ENCODE measurements at regions not wholly inside any gene's neighbourhood (a gene's known extent, or its start where the extent isn't known, plus 50 kb on each side); places are given as distances from the start of the nearest gene placed in this dataset.

- no peak for DNase-seq
- TF ChIP-seq POLR2A (IDR thresholded peaks at IDR 0.05; ENCODE audit: low read length) (no peak), GATA1 (IDR thresholded peaks at IDR 0.05; ENCODE audit: low read depth, low read length) (no peak)
Observed at GRCh38 chr6:54695815-54696214, 150.8 kb upstream of the FAM83B start.

- no peak for TF ChIP-seq GATA1 (IDR thresholded peaks at IDR 0.05; ENCODE audit: low read depth, low read length)
- no peak for TF ChIP-seq POLR2A (IDR thresholded peaks at IDR 0.05; ENCODE audit: low read length)
- DNase-seq: no peak
Observed at GRCh38 chr6:54697424-54697823, 149.1 kb upstream of the FAM83B start.

GRCh38 chr6:54698974-54699373 is 147.6 kb upstream of the FAM83B start:
- TF ChIP-seq GATA1 (IDR thresholded peaks at IDR 0.05; ENCODE audit: low read depth, low read length): no peak
- TF ChIP-seq POLR2A (IDR thresholded peaks at IDR 0.05; ENCODE audit: low read length): no peak
- no peak for DNase-seq

GRCh38 chr6:54700158-54700557 is 146.4 kb upstream of the FAM83B start:
- TF ChIP-seq GATA1 (IDR thresholded peaks at IDR 0.05; ENCODE audit: low read depth, low read length) (no peak), POLR2A (IDR thresholded peaks at IDR 0.05; ENCODE audit: low read length) (no peak)
- no peak for DNase-seq

- DNase-seq: no peak
- TF ChIP-seq GATA1 (IDR thresholded peaks at IDR 0.05; ENCODE audit: low read depth, low read length) (no peak), POLR2A (IDR thresholded peaks at IDR 0.05; ENCODE audit: low read length) (no peak)
Observed at GRCh38 chr6:54702772-54703171, 143.8 kb upstream of the FAM83B start.

DNA sequence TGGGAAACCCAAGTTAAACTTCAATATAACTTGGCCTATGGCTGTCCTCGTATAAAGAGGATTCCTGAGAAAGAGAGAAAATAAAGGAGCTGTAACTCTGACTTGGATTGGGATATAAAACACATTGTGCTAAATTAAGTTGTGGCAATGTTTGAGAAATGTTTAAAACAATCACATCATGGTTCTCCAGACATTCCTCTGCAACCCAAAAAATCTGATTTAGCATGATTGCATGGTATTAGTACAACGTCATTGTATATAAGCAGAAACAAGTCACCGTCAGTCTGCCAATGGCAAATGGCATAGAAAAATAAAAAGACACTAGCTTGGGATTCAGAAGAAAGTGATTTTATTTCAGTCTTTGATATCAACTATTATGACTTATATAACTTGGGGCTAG is 140.2 kb upstream of the FAM83B start:
- TF ChIP-seq POLR2A (IDR thresholded peaks at IDR 0.05; ENCODE audit: low read length) (no peak), GATA1 (IDR thresholded peaks at IDR 0.05; ENCODE audit: low read depth, low read length) (no peak)
- DNase-seq: no peak

DNA sequence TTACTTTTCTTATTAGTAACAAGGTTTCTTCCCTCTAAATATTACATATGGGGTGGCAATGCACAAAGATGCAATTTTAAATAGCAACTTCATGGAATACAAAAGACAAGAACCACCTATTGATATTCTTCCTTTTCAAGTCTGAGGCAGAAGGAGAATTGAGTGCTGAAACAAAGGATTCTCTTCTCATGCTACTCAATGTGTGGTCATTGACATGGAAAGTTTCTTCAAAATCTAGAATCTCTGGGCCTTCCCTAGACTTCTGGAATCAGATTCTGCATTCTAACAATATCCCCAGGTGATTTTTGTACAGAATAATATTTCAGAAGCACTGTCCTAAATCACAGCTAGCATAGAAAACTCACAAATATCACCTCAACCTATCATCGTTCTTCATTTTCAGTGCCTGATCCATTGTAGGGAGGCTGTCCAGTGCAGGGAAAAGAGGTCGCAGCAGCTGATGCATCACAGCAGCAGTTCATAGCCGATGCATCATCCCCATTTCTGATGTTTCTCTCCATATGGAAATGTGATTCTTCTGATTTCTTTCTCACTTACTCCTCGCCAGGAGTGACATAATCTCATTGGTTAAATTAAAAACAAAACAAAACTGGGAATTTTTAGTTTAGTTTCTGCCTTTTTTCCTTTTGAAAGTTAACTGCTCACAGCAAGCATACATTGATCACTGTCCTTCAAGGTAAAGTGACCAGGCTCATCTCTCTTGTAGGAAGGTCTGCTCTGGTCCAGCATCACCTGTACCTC is 139.5 kb upstream of the FAM83B start:
- TF ChIP-seq POLR2A (IDR thresholded peaks at IDR 0.05; ENCODE audit: low read length): no peak
- DNase-seq: no peak

GRCh38 chr6:54710456-54710855 is 136.1 kb upstream of the FAM83B start:
- DNase-seq: no peak

DNA sequence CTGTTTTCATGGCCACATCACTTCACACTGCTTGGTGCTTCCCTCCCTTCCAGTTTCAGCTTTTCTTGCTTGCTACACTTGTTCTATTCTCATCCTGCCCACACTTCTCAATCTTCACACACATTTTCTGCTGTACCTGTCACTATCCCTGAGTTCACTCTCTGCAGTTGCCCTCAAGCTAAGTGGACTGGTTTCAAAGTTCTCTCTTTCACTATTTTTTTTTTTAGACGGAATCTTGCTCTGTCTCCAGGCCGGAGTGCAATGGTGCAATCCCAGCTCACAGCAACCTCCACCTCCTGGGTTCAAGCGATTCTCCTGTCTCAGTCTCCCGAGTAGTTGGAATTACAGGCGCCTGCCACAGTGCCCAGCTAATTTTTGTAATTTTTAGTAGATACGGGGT is 130.6 kb upstream of the FAM83B start:
- DNase-seq: no peak
- no peak for TF ChIP-seq POLR2A (IDR thresholded peaks at IDR 0.05; ENCODE audit: low read length)
- no peak for TF ChIP-seq GATA1 (IDR thresholded peaks at IDR 0.05; ENCODE audit: low read depth, low read length)

More at GRCh38 chr6:54710456-54710855, 136.1 kb upstream of the FAM83B start:
- TF ChIP-seq GATA1 (IDR thresholded peaks at IDR 0.05; ENCODE audit: low read depth, low read length) (no peak), POLR2A (IDR thresholded peaks at IDR 0.05; ENCODE audit: low read length) (no peak)

- no peak for DNase-seq
- TF ChIP-seq GATA1 (IDR thresholded peaks at IDR 0.05; ENCODE audit: low read depth, low read length): no peak
- no peak for TF ChIP-seq POLR2A (IDR thresholded peaks at IDR 0.05; ENCODE audit: low read length)
Observed at GRCh38 chr6:54716877-54717276, 129.7 kb upstream of the FAM83B start.

- TF ChIP-seq POLR2A (IDR thresholded peaks at IDR 0.05; ENCODE audit: low read length) (no peak), GATA1 (IDR thresholded peaks at IDR 0.05; ENCODE audit: low read depth, low read length) (no peak)
- DNase-seq: peak; percentile 40 to 70
Observed at GRCh38 chr6:54717849-54718455, 128.6 kb upstream of the FAM83B start.

- TF ChIP-seq POLR2A (IDR thresholded peaks at IDR 0.05; ENCODE audit: low read length) (no peak), GATA1 (IDR thresholded peaks at IDR 0.05; ENCODE audit: low read depth, low read length) (no peak)
- DNase-seq: no peak
Observed at GRCh38 chr6:54718541-54719023, 128.0 kb upstream of the FAM83B start.

DNA sequence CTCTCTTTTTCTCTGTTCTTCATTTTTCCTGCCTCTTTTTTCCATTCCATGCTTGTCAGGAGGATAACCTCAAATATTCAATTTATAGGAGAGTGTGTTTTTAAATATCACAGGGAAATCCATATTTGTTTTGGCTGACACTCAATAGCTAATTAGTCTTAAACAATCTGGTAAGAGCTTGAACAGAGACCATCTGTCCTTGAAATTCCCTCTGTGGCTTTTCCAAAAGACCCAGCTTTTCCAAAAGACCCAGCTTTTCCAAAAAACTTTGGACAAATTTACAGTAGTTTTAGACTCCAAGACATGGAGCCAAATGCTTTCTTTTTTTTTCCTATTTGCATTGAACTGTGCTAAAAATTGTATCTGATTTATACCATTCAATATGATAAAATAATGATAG is 127.4 kb upstream of the FAM83B start:
- no peak for DNase-seq
- TF ChIP-seq GATA1 (IDR thresholded peaks at IDR 0.05; ENCODE audit: low read depth, low read length): no peak
- TF ChIP-seq POLR2A (IDR thresholded peaks at IDR 0.05; ENCODE audit: low read length): no peak

GRCh38 chr6:54719633-54720032 is 126.9 kb upstream of the FAM83B start:
- TF ChIP-seq POLR2A (IDR thresholded peaks at IDR 0.05; ENCODE audit: low read length) (no peak), GATA1 (IDR thresholded peaks at IDR 0.05; ENCODE audit: low read depth, low read length) (no peak)
- no peak for DNase-seq

- no peak for TF ChIP-seq GATA1 (IDR thresholded peaks at IDR 0.05; ENCODE audit: low read depth, low read length)
- no peak for DNase-seq
Observed at GRCh38 chr6:54722328-54722727, 124.2 kb upstream of the FAM83B start.

Measured in erythroblast (primary cell).